T follicular helper cell (primary cell): ENCODE measurements at regions not wholly inside any gene's neighbourhood (a gene's known extent, or its start where the extent isn't known, plus 50 kb on each side); places are given as distances from the start of the nearest gene placed in this dataset.
"Not testable (repeated sequence)": the region's sequence is repeated elsewhere in the genome, so short reads cannot be mapped to it uniquely, and the experiment has no call there.

Experiments
- DNase-seq: peaks from one replicate; pipeline ENCODE4 v3.0.0-alpha.2; 2020; ENCODE audit warnings: low read depth

DNA sequence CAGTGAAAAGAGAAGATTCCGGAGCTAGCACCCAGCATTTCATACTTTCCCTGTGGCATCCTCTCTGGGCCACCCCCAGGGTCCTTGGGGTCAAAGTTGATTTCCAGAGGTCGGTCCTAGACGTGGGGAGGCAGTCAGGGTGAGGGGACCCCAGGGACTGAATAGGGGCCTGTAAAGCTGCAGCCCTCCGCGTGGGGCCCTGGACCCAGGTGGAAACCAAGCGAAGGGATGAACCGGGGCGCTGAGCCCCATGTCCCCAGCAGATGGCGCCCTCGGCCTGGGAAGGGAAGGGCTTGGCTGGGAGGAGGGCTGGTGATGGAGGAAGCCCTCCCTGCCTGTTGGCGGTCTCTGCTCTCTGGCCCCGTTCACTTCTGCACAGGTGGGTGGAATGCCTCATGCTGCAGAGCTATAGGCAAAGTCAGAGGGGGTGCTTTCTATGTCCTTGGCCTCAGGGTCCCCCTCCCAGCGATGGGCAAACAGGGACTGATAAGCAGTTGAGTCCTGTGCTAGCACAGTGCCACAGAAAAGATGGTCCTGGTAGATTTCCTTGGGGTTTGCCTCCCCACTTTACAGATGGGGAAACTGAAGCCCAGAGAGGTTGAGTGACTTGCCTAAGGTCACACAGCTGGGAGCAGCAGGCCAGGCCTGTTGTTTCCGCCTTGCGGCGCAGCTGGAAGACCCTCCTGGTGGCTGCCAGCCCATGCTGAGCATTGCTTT is 163.4 kb upstream of the CIBAR2 start:
- peak; percentile 38 for DNase-seq

- no peak for DNase-seq
Observed at GRCh38 chr16:85276258-85276657, 164.0 kb upstream of the CIBAR2 start.

GRCh38 chr16:85276721-85277120 is 164.4 kb upstream of the CIBAR2 start:
- no peak for DNase-seq

GRCh38 chr16:85278839-85279238 is 166.6 kb upstream of the CIBAR2 start:
- DNase-seq, result no peak

- DNase-seq, result no peak
Observed at GRCh38 chr16:85279402-85279801, 167.1 kb upstream of the CIBAR2 start.

GRCh38 chr16:85279825-85280545 is 167.7 kb upstream of the CIBAR2 start:
- DNase-seq, result no peak

DNA sequence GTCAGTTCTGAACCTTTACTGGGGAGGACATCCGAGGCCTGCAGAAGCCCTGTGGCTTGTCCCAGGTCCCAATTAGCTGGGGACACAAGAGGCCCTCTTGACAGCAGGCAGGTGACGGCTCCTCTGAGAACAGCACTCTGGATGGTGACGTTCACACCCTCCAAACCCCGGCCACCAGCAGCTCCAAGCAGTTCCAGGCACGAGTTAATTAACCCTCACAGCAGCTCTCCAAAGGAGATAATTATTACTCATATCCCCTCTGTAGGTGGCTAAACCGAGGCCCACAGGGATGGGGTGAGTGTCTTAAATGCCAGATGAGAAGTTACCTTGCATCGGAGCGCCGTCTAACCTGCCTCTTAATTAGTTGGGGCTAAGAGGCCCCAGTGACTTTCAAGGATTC is 168.9 kb upstream of the CIBAR2 start:
- no peak for DNase-seq

- no peak for DNase-seq
Observed at GRCh38 chr16:85282842-85283241, 170.6 kb upstream of the CIBAR2 start.

DNA sequence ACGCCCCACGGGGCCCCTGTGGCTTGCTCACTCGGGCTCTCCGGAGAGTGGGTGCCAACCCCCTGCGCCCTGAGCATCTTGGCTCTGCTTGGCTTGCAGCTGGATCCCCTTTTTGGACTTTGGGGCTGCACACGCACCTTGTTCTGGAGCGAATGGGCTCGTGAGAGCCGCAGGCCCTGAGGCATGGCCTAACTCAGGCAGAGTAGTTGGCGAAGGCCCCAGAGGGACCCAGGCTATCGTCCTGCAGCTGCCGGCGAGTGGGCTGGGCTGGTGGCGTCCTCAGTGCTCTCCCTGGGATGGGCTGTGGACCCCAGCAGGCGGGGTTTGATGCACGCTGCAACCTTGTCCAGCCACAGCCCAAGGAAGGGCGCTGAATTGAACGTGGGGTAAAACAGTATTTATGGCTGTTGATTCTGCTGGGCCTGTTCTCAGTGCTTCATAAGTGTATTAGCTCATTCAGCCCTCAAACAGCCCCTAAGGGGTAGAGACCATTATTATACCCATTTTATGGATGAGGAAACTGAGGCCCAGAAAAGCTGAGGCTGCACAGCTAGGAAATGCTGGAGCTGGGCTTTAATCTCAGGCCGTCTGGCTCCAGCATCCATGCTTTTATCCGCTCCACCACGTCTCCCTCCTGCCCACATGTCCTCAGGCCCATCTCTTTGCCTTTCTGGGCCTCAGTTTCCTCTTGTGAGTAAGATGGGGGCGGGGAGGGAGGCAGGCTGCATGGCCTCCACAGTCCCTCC is 171.2 kb upstream of the CIBAR2 start:
- DNase-seq, result no peak

DNA sequence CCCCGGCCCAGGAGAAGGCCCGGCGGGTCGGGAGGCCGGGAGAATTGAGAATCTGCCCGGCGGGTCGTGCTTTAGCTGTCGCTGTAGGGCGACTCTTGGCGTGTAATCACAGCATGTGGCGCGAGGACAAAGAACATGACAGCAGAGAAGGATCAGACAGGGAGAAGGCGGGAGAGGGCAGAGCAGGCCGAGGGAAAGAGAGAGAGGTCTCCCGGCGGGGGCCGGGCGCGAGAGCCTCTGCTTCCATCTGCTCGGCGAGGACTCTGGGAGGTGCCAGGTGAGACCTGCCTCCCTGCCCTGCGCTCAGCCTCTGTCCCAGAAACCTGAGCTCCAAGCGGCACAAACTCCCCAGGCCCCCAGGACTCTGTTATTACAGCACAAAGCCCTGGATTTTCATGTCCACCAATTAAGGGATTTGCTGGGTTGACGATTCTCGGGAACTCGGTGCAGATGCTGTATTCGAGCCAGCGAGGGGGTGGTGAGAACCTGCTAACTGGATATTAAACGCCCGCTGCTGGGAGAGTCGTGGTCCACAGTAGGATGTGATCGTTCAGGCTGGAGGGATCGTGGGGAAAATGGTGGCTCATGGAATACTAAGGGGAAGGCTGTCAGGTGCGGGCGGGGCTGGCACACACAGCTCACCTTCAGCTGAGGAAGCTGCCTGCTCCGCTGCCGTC is 172.0 kb upstream of the CIBAR2 start:
- DNase-seq, result no peak

DNA sequence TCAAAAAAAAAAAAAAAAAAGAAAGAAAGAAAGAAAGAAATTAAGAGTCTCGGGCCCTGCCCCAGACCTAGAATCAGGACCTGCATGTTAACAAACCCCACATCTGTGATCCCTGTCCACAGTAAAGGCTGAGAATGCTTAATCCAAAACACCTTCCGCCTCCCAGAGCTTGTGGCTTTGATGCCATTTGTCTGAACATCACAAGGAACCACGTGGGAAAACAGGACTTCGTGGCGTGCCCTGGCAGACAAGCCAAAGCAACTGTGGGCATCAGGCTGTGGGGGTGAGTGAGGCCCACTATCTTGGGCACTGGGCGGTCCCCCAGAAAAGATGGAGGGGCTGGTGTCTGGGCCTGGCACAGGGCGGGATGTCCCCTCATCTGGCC is 173.4 kb upstream of the CIBAR2 start:
- DNase-seq, result no peak

- no peak for DNase-seq
Observed at GRCh38 chr16:85286066-85286831, 174.0 kb upstream of the CIBAR2 start.

DNA sequence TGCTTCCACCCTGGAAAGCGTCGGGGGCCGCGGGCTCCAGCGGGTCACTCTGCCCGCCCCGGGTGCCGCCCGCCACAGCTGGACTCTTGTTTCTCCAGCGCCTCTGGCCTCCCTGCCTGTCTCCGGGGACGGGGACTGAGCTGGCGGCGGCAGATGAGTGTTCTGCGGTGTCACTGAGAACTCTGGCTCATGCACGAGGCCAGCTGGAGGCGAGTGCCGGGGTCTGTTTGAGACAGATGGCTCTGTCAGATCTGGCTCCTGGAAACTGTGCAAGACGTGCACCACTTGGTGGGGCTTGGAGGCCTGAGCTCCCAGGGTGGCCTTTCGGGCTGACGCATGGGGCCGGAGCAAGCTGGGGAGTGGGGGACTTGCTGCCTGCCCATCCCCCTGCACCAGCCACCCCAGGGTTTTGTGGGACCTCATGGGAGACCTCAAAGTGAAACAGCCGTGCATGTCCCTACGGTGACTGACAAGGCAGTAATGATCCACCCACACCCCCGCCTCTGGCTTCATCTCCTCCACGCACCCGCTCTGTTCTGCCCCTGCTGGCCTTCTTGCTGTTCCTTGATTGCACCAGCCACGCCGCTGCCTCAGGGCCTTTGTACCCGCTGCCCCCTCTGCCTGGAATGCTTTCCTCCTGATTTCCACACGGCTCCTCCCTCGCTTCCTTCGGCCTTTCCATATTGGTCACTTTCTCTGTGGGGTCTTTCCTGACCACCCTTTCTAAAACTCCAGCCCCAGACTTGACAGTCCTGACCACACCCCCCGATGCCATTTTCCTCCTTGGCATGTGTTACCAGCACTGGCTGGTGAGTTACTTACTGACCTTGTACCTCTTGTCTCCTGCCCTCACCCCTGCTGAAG is 174.9 kb upstream of the CIBAR2 start:
- DNase-seq, result no peak

- not testable (repeated sequence) for DNase-seq
Observed at GRCh38 chr16:85287815-85288109, 175.5 kb upstream of the CIBAR2 start.

DNA sequence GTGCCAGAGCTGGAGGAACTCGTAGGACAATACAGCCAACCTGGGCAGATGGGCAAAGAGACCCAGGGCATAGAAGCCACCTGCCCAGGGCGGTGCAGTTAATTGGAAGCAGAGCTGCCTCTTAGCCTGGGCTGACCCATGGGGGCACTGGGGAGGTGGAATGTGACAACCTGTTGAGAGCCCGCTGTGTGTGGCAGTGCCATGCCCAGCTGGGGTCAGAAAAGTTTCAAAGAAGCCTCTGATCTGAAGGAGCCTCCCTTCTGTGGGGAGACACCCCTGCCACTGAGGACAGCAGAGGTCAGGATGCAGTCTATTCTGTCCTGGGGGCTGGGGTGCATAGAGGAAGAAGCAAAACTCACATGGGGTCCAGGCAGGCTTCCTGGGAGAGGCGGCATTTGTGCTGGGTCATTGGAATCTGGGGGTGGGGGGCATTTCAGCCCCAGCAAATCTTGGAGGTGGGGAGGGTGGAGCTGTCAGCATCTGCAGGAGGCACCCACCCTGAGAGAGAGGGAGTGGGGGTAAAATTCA is 176.1 kb upstream of the CIBAR2 start:
- DNase-seq, result no peak

DNA sequence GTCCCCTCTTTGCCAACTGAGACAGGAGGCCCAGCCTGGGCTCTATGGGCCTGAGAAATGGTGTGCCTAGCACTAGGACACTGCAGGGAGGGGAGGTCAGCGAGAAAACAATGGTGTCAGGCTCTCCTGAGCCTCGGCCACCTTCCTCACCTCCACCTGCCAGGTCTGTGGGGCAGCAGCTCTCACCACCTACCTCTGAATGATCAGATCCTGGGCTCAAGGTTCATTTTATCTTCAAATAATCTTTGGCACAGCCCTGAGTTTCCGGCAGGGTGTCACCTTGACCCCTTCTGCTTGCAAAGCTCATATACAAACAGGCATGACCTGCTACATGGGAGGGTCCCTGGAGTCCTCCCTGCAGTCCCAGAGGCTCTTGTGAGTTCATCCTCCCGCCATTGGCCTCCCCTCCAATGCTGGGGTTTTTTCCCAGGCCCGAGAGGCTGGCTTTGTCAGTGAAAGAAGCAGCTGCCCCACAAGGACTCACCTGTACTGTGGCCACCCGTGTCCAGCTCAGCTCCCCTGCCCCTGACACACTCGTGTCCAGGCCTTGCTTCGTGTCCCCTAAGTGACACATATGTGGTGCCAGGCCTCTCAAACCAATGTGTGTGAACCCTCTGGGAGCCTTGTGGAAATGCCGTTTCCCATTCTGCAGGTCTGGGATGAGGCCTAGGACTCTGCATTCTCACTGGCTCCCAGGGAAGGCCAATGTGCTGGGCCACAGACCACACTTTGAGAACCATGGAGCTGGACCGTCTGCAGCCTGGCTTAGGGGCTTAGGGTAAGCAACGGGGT is 176.8 kb upstream of the CIBAR2 start:
- DNase-seq, result no peak

GRCh38 chr16:85289760-85290625 is 177.7 kb upstream of the CIBAR2 start:
- DNase-seq, result no peak

GRCh38 chr16:85290626-85291301 is 178.5 kb upstream of the CIBAR2 start:
- DNase-seq, result no peak
